H9 (cell line): ENCODE measurements at regions not wholly inside any gene's neighbourhood (a gene's known extent, or its start where the extent isn't known, plus 50 kb on each side); places are given as distances from the start of the nearest gene placed in this dataset.

Source experiments
- DNase-seq: peaks from one replicate; pipeline ENCODE4 v3.0.0-alpha.2; 2017
- H2AFZ ChIP-seq: one replicate; pipeline ENCODE4 v1.6.1; 2013; ENCODE audit warnings: mild to moderate bottlenecking, low read length, control low read depth, moderate library complexity
- H2AK5ac ChIP-seq: 2 replicates; pipeline ENCODE4 v1.6.1; 2013; ENCODE audit warnings: low read length, control low read depth, mixed read lengths; ENCODE audit not compliant: insufficient read length
- H2BK120ac ChIP-seq: one replicate; pipeline ENCODE4 v1.6.1; 2013; ENCODE audit warnings: low read depth, mild to moderate bottlenecking, low read length, control low read depth, inconsistent platforms; ENCODE audit not compliant: poor library complexity, severe bottlenecking
- H2BK12ac ChIP-seq: 2 replicates; pipeline ENCODE4 v1.6.1; 2013; ENCODE audit warnings: low read length, control low read depth, mixed read lengths, low read depth; ENCODE audit not compliant: insufficient read length
- H2BK15ac ChIP-seq: 2 replicates; pipeline ENCODE4 v1.6.1; 2013; ENCODE audit warnings: low read depth, low read length, control low read depth
- H2BK20ac ChIP-seq: one replicate; pipeline ENCODE4 v1.6.1; 2013; ENCODE audit warnings: low read depth, mild to moderate bottlenecking, low read length, control low read depth, inconsistent platforms; ENCODE audit not compliant: poor library complexity, severe bottlenecking
- H2BK5ac ChIP-seq: 2 replicates; pipeline ENCODE4 v1.6.1; 2013; ENCODE audit warnings: low read length, control low read depth, mixed read lengths; ENCODE audit not compliant: insufficient read length
- H3K14ac ChIP-seq: 2 replicates; pipeline ENCODE4 v1.6.1; 2013; ENCODE audit warnings: low read length, control low read depth; ENCODE audit not compliant: insufficient read depth
- H3K18ac ChIP-seq: 2 replicates; pipeline ENCODE4 v1.6.1; 2013; ENCODE audit warnings: low read depth, mild to moderate bottlenecking, mixed read lengths, low read length, control low read depth; ENCODE audit not compliant: insufficient read length
- H3K23ac ChIP-seq: 2 replicates; pipeline ENCODE4 v1.6.1; 2013; ENCODE audit warnings: low read length, control low read depth, mixed read lengths, low read depth; ENCODE audit not compliant: insufficient read length
- H3K23me2 ChIP-seq: 2 replicates; pipeline ENCODE4 v1.6.1; 2013; ENCODE audit warnings: low read depth, mild to moderate bottlenecking, mixed read lengths, low read length, control low read depth; ENCODE audit not compliant: insufficient read length, poor library complexity, severe bottlenecking
- H3K27ac ChIP-seq: 2 replicates; pipeline ENCODE4 v1.5.1; 2013; ENCODE audit warnings: low read length, control low read depth, mixed read lengths, low read depth; ENCODE audit not compliant: insufficient read length
- H3K27me3 ChIP-seq: 2 replicates; pipeline ENCODE4 v1.6.1; 2013; ENCODE audit warnings: low read length, control low read depth, inconsistent platforms; ENCODE audit not compliant: insufficient read depth
- H3K4ac ChIP-seq: 2 replicates; pipeline ENCODE4 v1.6.1; 2013; ENCODE audit warnings: low read depth, mild to moderate bottlenecking, control low read depth, inconsistent platforms, low read length, moderate library complexity
- H3K4me1 ChIP-seq: 2 replicates; pipeline ENCODE4 v1.6.1; 2013; ENCODE audit warnings: low read length, control low read depth, inconsistent platforms; ENCODE audit not compliant: insufficient read depth
- H3K4me2 ChIP-seq: 2 replicates; pipeline ENCODE4 v1.6.1; 2013; ENCODE audit warnings: low read length, control low read depth, mixed read lengths; ENCODE audit not compliant: insufficient read length, insufficient read depth
- H3K56ac ChIP-seq: 2 replicates; pipeline ENCODE4 v1.6.1; 2013; ENCODE audit warnings: low read depth, mild to moderate bottlenecking, mixed read lengths, low read length, control low read depth; ENCODE audit not compliant: insufficient read length
- H3K79me1 ChIP-seq: 2 replicates; pipeline ENCODE4 v1.6.1; 2013; ENCODE audit warnings: low read depth, mild to moderate bottlenecking, moderate library complexity, low read length, control low read depth, inconsistent platforms; ENCODE audit not compliant: insufficient read depth, poor library complexity, severe bottlenecking
- H3K79me2 ChIP-seq: 2 replicates; pipeline ENCODE4 v1.6.1; 2013; ENCODE audit warnings: low read length, control low read depth, inconsistent platforms; ENCODE audit not compliant: insufficient read depth
- H3K9ac ChIP-seq: 2 replicates; pipeline ENCODE4 v1.6.1; 2013; ENCODE audit warnings: low read length, control low read depth, mixed read lengths; ENCODE audit not compliant: insufficient read length; ENCODE audit errors: extremely low read depth
- H3K9me3 ChIP-seq: one replicate; pipeline ENCODE4 v1.6.1; 2013; ENCODE audit warnings: low read depth, low read length, inconsistent platforms; ENCODE audit not compliant: control insufficient read depth
- H3T11ph ChIP-seq: one replicate; pipeline ENCODE4 v1.6.1; 2013; ENCODE audit warnings: mild to moderate bottlenecking, low read length, control low read depth, inconsistent platforms
- H4K20me1 ChIP-seq: one replicate; pipeline ENCODE4 v1.6.1; 2013; ENCODE audit not compliant: control insufficient read depth, insufficient read length, insufficient read depth
- H4K5ac ChIP-seq: 2 replicates; pipeline ENCODE4 v1.6.1; 2013; ENCODE audit warnings: low read depth, mild to moderate bottlenecking, mixed read lengths, low read length, control low read depth; ENCODE audit not compliant: insufficient read length
- H4K8ac ChIP-seq: replicated peaks from 2 replicates; pipeline ENCODE4 v1.6.1; 2013; ENCODE audit warnings: low read length, control low read depth, mixed read lengths, low read depth; ENCODE audit not compliant: insufficient read length
- H4K91ac ChIP-seq: 2 replicates; pipeline ENCODE4 v1.6.1; 2013; ENCODE audit warnings: low read depth, mild to moderate bottlenecking, moderate library complexity, mixed read lengths, low read length, control low read depth; ENCODE audit not compliant: insufficient read length
- H3K27ac Mint-ChIP-seq, 3 experiments: 2 replicates in 2 of 3; 3 replicates in 1 of 3; pipeline ENCODE4 v1.8.0; 2020 to 2021; ENCODE audit warnings: mixed read lengths in 3 of 3, mild to moderate bottlenecking in 1 of 3, moderate library complexity in 1 of 3
- H3K27me3 Mint-ChIP-seq: 2 replicates; pipeline ENCODE4 v1.8.0; 2021; ENCODE audit warnings: low read depth, mild to moderate bottlenecking, moderate library complexity, mixed read lengths
- H3K36me3 Mint-ChIP-seq, 3 experiments: 2 replicates in 2 of 3; 3 replicates in 1 of 3; pipeline ENCODE4 v1.8.0; 2020 to 2021; ENCODE audit warnings: low read depth in 3 of 3, mixed read lengths in 3 of 3; ENCODE audit not compliant: insufficient read depth in 1 of 3
- H3K4me1 Mint-ChIP-seq, 2 experiments: 2 replicates each; pipeline ENCODE4 v1.8.0; 2020; ENCODE audit warnings: mixed read lengths in 2 of 2
- H3K4me3 Mint-ChIP-seq, 2 experiments: 2 replicates in 1 of 2; 3 replicates in 1 of 2; pipeline ENCODE4 v1.8.0; 2020 to 2021; ENCODE audit warnings: mild to moderate bottlenecking in 2 of 2, mixed read lengths in 2 of 2, moderate library complexity in 1 of 2
- H3K9me3 Mint-ChIP-seq, 2 experiments: 2 replicates in 1 of 2; 3 replicates in 1 of 2; pipeline ENCODE4 v1.8.0; 2020; ENCODE audit warnings: mild to moderate bottlenecking in 2 of 2, mixed read lengths in 2 of 2, moderate library complexity in 1 of 2
- WGBS: extraction: QIAGEN DNeasy Blood & Tissue Kit; methylation state at CpG from one replicate; pipeline ENCODE4 v1.1.7; 2013; ENCODE audit warnings: missing lambda C conversion rate, low lambda C conversion rate, mixed read lengths; ENCODE audit not compliant: insufficient read length; ENCODE audit errors: extremely low coverage; 5-methylcytosine and 5-hydroxymethylcytosine counted together
- TF ChIP-seq, protein P1 (sequence below): fragments of 200-600 bp; sonication (generic); conservative IDR thresholded peaks from 3 replicates; pipeline ENCODE4 v1.8.0; 2021; ENCODE audit warnings: antibody characterized with exemption, mild to moderate bottlenecking

GRCh38 chr14:97948841-97949240, 1151.7 kb downstream of the VRK1 start:
- Histone ChIP-seq H3K4me1 (no peaks in the 10 kb centered on the region), H3K79me1 (no peaks in the 10 kb centered on the region), H2AK5ac (no peak overlapping the region), H3K79me2 (no peaks in the 10 kb centered on the region), H3K23ac (no peak overlapping the region), H3K9ac (no peak overlapping the region), H2AFZ (no peak overlapping the region), H4K91ac (no peak overlapping the region), H4K5ac (no peak overlapping the region), H3K14ac (no peak overlapping the region), H2BK12ac (no peak overlapping the region), H3K27ac (no peak overlapping the region), H3T11ph (no peak overlapping the region), H3K4ac (no peak overlapping the region), H3K4me2 (no peak overlapping the region), H3K9me3 (no peaks in the 10 kb centered on the region), H4K20me1 (no peaks in the 10 kb centered on the region), H3K23me2 (no peaks in the 10 kb centered on the region), H3K56ac (no peak overlapping the region), H4K8ac (no peak overlapping the region), H3K27me3 (no peaks in the 10 kb centered on the region), H2BK120ac (no peak overlapping the region), H2BK20ac (no peak overlapping the region), H3K18ac (no peak overlapping the region), H2BK5ac (no peak overlapping the region), H2BK15ac (no peak overlapping the region)
- Mint-ChIP-seq H3K36me3 (no peaks in the 10 kb centered on the region; a peak in 1 of 7 replicates), H3K27ac (no peak overlapping the region), H3K27me3 (no peaks in the 10 kb centered on the region), H3K4me3 (no peak overlapping the region), H3K9me3 (no peaks in the 10 kb centered on the region), H3K4me1 (peaks cover 17 to 19% of the 10 kb centered on the region in 2 experiments)
- TF ChIP-seq, protein P1, sequence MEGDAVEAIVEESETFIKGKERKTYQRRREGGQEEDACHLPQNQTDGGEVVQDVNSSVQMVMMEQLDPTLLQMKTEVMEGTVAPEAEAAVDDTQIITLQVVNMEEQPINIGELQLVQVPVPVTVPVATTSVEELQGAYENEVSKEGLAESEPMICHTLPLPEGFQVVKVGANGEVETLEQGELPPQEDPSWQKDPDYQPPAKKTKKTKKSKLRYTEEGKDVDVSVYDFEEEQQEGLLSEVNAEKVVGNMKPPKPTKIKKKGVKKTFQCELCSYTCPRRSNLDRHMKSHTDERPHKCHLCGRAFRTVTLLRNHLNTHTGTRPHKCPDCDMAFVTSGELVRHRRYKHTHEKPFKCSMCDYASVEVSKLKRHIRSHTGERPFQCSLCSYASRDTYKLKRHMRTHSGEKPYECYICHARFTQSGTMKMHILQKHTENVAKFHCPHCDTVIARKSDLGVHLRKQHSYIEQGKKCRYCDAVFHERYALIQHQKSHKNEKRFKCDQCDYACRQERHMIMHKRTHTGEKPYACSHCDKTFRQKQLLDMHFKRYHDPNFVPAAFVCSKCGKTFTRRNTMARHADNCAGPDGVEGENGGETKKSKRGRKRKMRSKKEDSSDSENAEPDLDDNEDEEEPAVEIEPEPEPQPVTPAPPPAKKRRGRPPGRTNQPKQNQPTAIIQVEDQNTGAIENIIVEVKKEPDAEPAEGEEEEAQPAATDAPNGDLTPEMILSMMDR = no peak
- no peak for DNase-seq
- no CpG with 5 or more reads among the region's 13 CpGs for WGBS
